Testis (tissue), 2 donors: ENCODE measurements at regions not wholly inside any gene's neighbourhood (a gene's known extent, or its start where the extent isn't known, plus 50 kb on each side); places are given as distances from the start of the nearest gene placed in this dataset.

ENCODE experiments used
- POLR2A ChIP-seq: fragments of 450-650 bp; IDR thresholded peaks from one replicate; pipeline ENCODE4 v1.6.1; 2017; ENCODE audit warnings: antibody characterized with exemption, mild to moderate bottlenecking, moderate library complexity
- TF ChIP-seq, protein P1 (sequence below), 3 experiments: fragments of 450-650 bp in 2 of 3; fragments of 200-600 bp in 1 of 3; sonication (generic) in 1 of 3; IDR thresholded peaks; one replicate each; pipeline ENCODE4 v1.5.1; 2016 to 2019; ENCODE audit warnings: antibody characterized with exemption in 3 of 3, mild to moderate bottlenecking in 2 of 3, moderate library complexity in 1 of 3

DNA sequence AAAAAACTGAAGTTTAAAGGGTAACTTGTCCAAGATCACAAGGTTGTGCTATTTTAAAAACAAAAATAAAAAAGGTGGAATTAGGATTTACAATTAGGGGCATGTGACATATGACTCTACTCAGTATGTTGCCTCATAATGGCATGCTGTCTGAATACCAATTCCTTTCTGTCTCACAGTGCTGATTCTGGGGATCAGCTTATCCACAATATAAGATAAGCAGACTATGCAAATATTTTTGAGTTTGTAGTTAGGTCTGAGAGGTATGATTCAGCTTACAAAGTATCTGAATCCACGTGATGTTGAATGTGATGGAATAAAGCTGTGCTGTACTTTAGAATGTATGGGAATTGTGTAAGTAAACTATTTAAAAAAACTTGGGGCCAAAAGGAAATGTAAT lies 216.6 kb downstream of the HHIPL2 start:
- no peak for TF ChIP-seq POLR2A
- TF ChIP-seq, protein P1, sequence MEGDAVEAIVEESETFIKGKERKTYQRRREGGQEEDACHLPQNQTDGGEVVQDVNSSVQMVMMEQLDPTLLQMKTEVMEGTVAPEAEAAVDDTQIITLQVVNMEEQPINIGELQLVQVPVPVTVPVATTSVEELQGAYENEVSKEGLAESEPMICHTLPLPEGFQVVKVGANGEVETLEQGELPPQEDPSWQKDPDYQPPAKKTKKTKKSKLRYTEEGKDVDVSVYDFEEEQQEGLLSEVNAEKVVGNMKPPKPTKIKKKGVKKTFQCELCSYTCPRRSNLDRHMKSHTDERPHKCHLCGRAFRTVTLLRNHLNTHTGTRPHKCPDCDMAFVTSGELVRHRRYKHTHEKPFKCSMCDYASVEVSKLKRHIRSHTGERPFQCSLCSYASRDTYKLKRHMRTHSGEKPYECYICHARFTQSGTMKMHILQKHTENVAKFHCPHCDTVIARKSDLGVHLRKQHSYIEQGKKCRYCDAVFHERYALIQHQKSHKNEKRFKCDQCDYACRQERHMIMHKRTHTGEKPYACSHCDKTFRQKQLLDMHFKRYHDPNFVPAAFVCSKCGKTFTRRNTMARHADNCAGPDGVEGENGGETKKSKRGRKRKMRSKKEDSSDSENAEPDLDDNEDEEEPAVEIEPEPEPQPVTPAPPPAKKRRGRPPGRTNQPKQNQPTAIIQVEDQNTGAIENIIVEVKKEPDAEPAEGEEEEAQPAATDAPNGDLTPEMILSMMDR (IDR thresholded peaks at IDR 0.05) = no peak
